ENCODE measurements at regions not wholly inside any gene's neighbourhood (a gene's known extent, or its start where the extent isn't known, plus 50 kb on each side); places are given as distances from the start of the nearest gene placed in this dataset.
"Not testable (repeated sequence)": the region's sequence is repeated elsewhere in the genome, so short reads cannot be mapped to it uniquely, and the experiment has no call there.

DNA sequence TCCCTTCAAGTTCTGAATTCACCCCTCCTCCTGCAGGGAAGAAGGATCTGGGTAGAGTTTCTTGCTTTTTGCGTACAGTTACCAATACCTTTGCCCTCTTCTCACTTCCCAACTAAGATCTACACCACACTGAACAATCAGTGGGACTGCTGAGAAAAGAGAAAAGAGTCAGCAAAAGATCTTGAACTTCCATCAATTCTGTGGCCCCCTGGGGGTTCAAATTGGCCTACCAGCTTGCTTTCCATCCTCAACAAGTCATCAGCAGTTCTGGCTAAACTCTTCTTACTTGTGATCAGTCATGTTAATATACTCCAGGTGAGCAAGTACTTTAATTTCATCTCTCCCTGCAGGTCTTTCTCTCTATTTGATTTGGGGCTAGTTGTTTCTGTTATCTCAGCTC lies 739.3 kb upstream of the LRRTM4 start:
- 80 to 83% methylated on average over 1 of the region's 1 CpG for WGBS, 2 experiments
- Histone ChIP-seq H3K9me3 (ENCODE audit: control insufficient read depth, low read length) (no peaks in the 10 kb centered on the region), H3K36me3 (ENCODE audit: control insufficient read depth, insufficient read depth, low read length) (no peaks in the 10 kb centered on the region)

GRCh38 chr2:78262089-78262488 lies 739.9 kb upstream of the LRRTM4 start:
- H3K4me1 ChIP-seq (ENCODE audit: control insufficient read depth, insufficient read depth, low read length); H3K27ac ChIP-seq (ENCODE audit: insufficient read depth, low read depth, low read length, poor library complexity, severe bottlenecking); H3K27me3 ChIP-seq (ENCODE audit: control insufficient read depth, insufficient read depth, low read length, poor library complexity, severe bottlenecking); H3K9me3 ChIP-seq (ENCODE audit: control insufficient read depth, low read length); H3K4me3 ChIP-seq (ENCODE audit: insufficient read depth, low read depth, low read length); H3K36me3 ChIP-seq (ENCODE audit: control insufficient read depth, insufficient read depth, low read length): not testable (repeated sequence)
- WGBS, 2 experiments = 88% methylated on average over 10 of the region's 10 CpGs

More for the DNA sequence above, 739.3 kb upstream of the LRRTM4 start:
- Histone ChIP-seq H3K27me3 (ENCODE audit: control insufficient read depth, insufficient read depth, low read length, poor library complexity, severe bottlenecking) (no peaks in the 10 kb centered on the region), H3K4me1 (ENCODE audit: control insufficient read depth, insufficient read depth, low read length) (no peaks in the 10 kb centered on the region), H3K27ac (ENCODE audit: insufficient read depth, low read depth, low read length, poor library complexity, severe bottlenecking) (no peak overlapping the region), H3K4me3 (ENCODE audit: insufficient read depth, low read depth, low read length) (no peak overlapping the region)

DNA sequence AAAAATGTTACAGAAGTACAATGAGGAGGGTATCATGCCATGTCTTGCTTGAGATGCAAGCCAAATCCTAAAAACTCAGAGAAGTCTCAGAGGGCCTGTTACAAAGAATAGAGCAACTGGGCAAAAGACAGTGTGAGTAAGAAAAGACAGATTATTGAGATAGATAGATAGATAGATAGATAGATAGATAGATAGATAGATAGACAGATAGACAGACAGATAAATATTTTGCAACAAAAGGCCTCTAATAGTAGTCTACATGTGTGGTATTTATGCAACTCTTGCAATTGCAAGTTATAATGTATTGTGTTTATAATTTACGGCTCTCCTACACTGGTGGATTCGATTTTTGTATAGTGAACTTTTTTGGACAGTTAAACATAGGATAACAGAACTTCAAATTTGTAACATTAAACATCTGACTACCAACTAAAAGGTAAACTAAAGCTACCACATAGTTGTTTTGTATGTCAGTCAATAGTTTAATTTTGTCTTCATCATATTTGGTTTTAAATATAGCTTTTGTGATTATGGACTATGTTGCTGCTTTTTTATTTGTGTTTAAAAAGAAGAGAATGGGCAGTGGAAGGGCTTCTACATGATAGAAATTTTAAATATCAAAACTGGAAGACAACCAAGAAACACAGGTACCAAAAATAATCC lies 740.7 kb upstream of the LRRTM4 start:
- no peaks in the 10 kb centered on the region for H3K4me1 ChIP-seq (ENCODE audit: control insufficient read depth, insufficient read depth, low read length)
- H3K4me3 ChIP-seq (ENCODE audit: insufficient read depth, low read depth, low read length) = no peak overlapping the region
- no peaks in the 10 kb centered on the region for H3K27me3 ChIP-seq (ENCODE audit: control insufficient read depth, insufficient read depth, low read length, poor library complexity, severe bottlenecking)
- H3K27ac ChIP-seq (ENCODE audit: insufficient read depth, low read depth, low read length, poor library complexity, severe bottlenecking) = no peak overlapping the region
- no peaks in the 10 kb centered on the region for H3K9me3 ChIP-seq (ENCODE audit: control insufficient read depth, low read length)
- H3K36me3 ChIP-seq (ENCODE audit: control insufficient read depth, insufficient read depth, low read length) = no peaks in the 10 kb centered on the region
- WGBS, 2 experiments = 78 to 80% methylated on average over 1 to 2 of the region's 2 CpGs

DNA sequence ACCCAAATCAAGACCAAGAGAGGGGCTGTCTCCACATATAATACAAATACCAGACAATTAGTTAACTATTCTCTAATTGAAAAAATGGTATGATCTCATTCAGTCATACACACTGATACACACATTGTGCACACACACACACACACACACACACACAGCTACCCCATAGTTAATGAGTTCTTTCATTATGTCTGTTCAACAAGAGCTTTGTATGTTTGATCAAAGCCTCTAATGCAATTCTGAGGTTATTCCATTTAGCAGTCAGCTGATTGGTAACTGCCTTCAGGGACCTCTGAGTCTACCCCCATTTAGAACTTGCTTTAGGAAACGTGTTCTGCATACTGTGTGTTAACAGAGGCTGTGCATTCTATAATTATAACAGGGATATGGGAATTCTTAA lies 741.4 kb upstream of the LRRTM4 start:
- Histone ChIP-seq H3K4me1 (ENCODE audit: control insufficient read depth, insufficient read depth, low read length) (no peaks in the 10 kb centered on the region), H3K27ac (ENCODE audit: insufficient read depth, low read depth, low read length, poor library complexity, severe bottlenecking) (no peak overlapping the region), H3K4me3 (ENCODE audit: insufficient read depth, low read depth, low read length) (no peak overlapping the region), H3K9me3 (ENCODE audit: control insufficient read depth, low read length) (no peaks in the 10 kb centered on the region), H3K27me3 (ENCODE audit: control insufficient read depth, insufficient read depth, low read length, poor library complexity, severe bottlenecking) (no peaks in the 10 kb centered on the region), H3K36me3 (ENCODE audit: control insufficient read depth, insufficient read depth, low read length) (no peaks in the 10 kb centered on the region)
- no CpG with 5 or more reads among the region's 1 CpG for WGBS, 2 experiments

DNA sequence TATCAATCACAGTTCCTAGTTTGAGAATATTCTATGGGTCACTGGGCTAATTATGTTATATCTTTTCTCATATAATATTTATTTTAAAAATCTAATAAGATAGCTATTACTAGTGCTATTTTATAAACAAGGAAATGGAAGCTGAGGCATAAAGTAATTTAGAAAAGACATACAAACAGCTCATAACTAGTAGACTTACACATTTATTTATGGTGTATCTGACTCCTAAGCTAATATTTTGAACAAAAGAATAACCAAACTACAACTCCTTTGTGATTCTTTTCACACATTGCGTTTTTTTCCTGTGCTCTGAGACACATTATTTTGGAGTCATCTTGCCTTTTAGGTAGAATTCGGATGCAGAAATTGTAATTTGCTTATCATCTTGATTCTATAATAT lies 742.0 kb upstream of the LRRTM4 start:
- H3K27ac ChIP-seq (ENCODE audit: insufficient read depth, low read depth, low read length, poor library complexity, severe bottlenecking) = no peak overlapping the region
- no peaks in the 10 kb centered on the region for H3K27me3 ChIP-seq (ENCODE audit: control insufficient read depth, insufficient read depth, low read length, poor library complexity, severe bottlenecking)
- H3K9me3 ChIP-seq (ENCODE audit: control insufficient read depth, low read length) = no peaks in the 10 kb centered on the region
- no peaks in the 10 kb centered on the region for H3K4me1 ChIP-seq (ENCODE audit: control insufficient read depth, insufficient read depth, low read length)
- no peak overlapping the region for H3K4me3 ChIP-seq (ENCODE audit: insufficient read depth, low read depth, low read length)
- WGBS, 2 experiments = 89 to 93% methylated on average over 2 of the region's 2 CpGs
- H3K36me3 ChIP-seq (ENCODE audit: control insufficient read depth, insufficient read depth, low read length) = no peaks in the 10 kb centered on the region

DNA sequence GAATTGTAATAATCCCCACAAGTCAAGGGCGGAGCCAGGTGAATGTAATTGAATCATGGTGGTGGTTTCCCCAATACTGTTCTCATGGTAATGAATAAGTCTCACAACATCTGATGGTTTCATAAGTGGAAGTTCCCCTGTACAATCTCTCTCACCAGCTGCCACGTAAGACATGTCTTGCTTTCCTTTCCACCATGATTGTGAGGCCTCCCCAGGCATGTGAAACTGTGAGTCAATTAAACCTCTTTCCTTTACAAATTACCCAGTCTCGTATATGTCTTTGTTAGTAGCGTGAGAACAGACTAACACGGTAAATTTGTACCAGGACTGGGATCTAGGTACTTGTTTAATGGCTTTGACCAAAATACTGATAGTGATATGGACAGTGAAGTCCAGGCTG lies 744.3 kb upstream of the REG3G start:
- H3K9me3 ChIP-seq (ENCODE audit: control insufficient read depth, low read length) = no peaks in the 10 kb centered on the region
- no peak overlapping the region for H3K4me3 ChIP-seq (ENCODE audit: insufficient read depth, low read depth, low read length)
- H3K27me3 ChIP-seq (ENCODE audit: control insufficient read depth, insufficient read depth, low read length, poor library complexity, severe bottlenecking) = no peaks in the 10 kb centered on the region
- no peak overlapping the region for H3K27ac ChIP-seq (ENCODE audit: insufficient read depth, low read depth, low read length, poor library complexity, severe bottlenecking)
- no peaks in the 10 kb centered on the region for H3K36me3 ChIP-seq (ENCODE audit: control insufficient read depth, insufficient read depth, low read length)
- no peaks in the 10 kb centered on the region for H3K4me1 ChIP-seq (ENCODE audit: control insufficient read depth, insufficient read depth, low read length)
- WGBS, 2 experiments = 96 to 97% methylated on average over 5 of the region's 5 CpGs

DNA sequence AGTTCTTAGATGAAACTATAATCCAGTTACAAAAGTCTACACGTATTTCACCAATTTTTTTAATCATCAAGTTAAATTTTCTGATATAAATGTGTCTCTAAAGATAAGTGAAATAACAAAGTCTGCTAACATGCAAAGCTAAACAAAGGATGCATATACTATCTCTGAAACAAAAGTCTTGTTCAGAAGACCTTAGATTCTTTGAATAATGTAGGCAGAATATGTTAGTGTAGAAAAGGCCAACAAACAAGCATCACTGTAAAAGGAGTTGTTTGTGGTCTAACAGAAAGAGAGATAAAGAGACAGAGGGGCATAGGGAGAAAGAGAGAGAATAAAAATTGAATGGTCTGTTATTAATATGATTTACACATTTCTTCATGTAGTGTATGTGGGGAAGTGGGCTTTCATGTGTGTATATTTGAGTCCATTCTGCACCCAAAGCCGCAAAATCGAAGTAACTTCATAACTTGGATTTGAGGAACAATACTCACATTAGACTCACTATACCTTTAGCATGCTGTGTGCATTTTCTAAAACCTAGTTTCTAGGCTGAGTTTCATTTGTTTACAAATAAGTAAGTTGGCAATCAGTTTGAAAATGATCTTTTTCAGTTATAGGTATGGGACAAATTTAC lies 734.8 kb upstream of the REG3G start:
- Histone ChIP-seq H3K4me3 (ENCODE audit: insufficient read depth, low read depth, low read length) (no peak overlapping the region), H3K27me3 (ENCODE audit: control insufficient read depth, insufficient read depth, low read length, poor library complexity, severe bottlenecking) (no peaks in the 10 kb centered on the region), H3K36me3 (ENCODE audit: control insufficient read depth, insufficient read depth, low read length) (no peaks in the 10 kb centered on the region), H3K9me3 (ENCODE audit: control insufficient read depth, low read length) (no peaks in the 10 kb centered on the region), H3K4me1 (ENCODE audit: control insufficient read depth, insufficient read depth, low read length) (no peaks in the 10 kb centered on the region), H3K27ac (ENCODE audit: insufficient read depth, low read depth, low read length, poor library complexity, severe bottlenecking) (no peak overlapping the region)
- 100% methylated on average over 3 of the region's 3 CpGs; no CpG with 5 or more reads in 1 of the 2 experiments for WGBS, 2 experiments

- Histone ChIP-seq H3K27ac (ENCODE audit: insufficient read depth, low read depth, low read length, poor library complexity, severe bottlenecking) (no peak overlapping the region), H3K36me3 (ENCODE audit: control insufficient read depth, insufficient read depth, low read length) (no peaks in the 10 kb centered on the region), H3K4me1 (ENCODE audit: control insufficient read depth, insufficient read depth, low read length) (no peaks in the 10 kb centered on the region), H3K4me3 (ENCODE audit: insufficient read depth, low read depth, low read length) (no peak overlapping the region), H3K27me3 (ENCODE audit: control insufficient read depth, insufficient read depth, low read length, poor library complexity, severe bottlenecking) (no peaks in the 10 kb centered on the region), H3K9me3 (ENCODE audit: control insufficient read depth, low read length) (no peaks in the 10 kb centered on the region)
- WGBS, 2 experiments = 67% methylated on average over 1 of the region's 1 CpG; no CpG with 5 or more reads in 1 of the 2 experiments
Measured at GRCh38 chr2:78293768-78294167, 731.7 kb upstream of the REG3G start.

GRCh38 chr2:78301166-78301789 lies 724.2 kb upstream of the REG3G start:
- Histone ChIP-seq H3K27me3 (ENCODE audit: control insufficient read depth, insufficient read depth, low read length, poor library complexity, severe bottlenecking) (no peaks in the 10 kb centered on the region), H3K4me1 (ENCODE audit: control insufficient read depth, insufficient read depth, low read length) (no peaks in the 10 kb centered on the region), H3K36me3 (ENCODE audit: control insufficient read depth, insufficient read depth, low read length) (no peaks in the 10 kb centered on the region), H3K9me3 (ENCODE audit: control insufficient read depth, low read length) (no peaks in the 10 kb centered on the region), H3K27ac (ENCODE audit: insufficient read depth, low read depth, low read length, poor library complexity, severe bottlenecking) (no peak overlapping the region), H3K4me3 (ENCODE audit: insufficient read depth, low read depth, low read length) (no peak overlapping the region)
- 85% methylated on average over 6 of the region's 6 CpGs for WGBS, 2 experiments

GRCh38 chr2:78304678-78305077 lies 720.8 kb upstream of the REG3G start:
- H3K36me3 ChIP-seq (ENCODE audit: control insufficient read depth, insufficient read depth, low read length) = no peaks in the 10 kb centered on the region
- no peaks in the 10 kb centered on the region for H3K9me3 ChIP-seq (ENCODE audit: control insufficient read depth, low read length)
- no peaks in the 10 kb centered on the region for H3K27me3 ChIP-seq (ENCODE audit: control insufficient read depth, insufficient read depth, low read length, poor library complexity, severe bottlenecking)
- 10 to 15% methylated on average over 1 of the region's 1 CpG for WGBS, 2 experiments
- no peak overlapping the region for H3K4me3 ChIP-seq (ENCODE audit: insufficient read depth, low read depth, low read length)
- H3K27ac ChIP-seq (ENCODE audit: insufficient read depth, low read depth, low read length, poor library complexity, severe bottlenecking) = no peak overlapping the region
- H3K4me1 ChIP-seq (ENCODE audit: control insufficient read depth, insufficient read depth, low read length) = peaks cover 3% of the 10 kb centered on the region
